CD4-positive, CD25-positive, alpha-beta regulatory T cell (primary cell): ENCODE measurements at regions not wholly inside any gene's neighbourhood (a gene's known extent, or its start where the extent isn't known, plus 50 kb on each side); places are given as distances from the start of the nearest gene placed in this dataset.

Experiments
- ATAC-seq, 2 donors: fragments of 150-1000 bp; cut with Tn5 transposase; one replicate each; pipeline ENCODE4 v1.10.0; 2021; ENCODE audit warnings: low read depth in 2 of 2, moderate number of reproducible peaks in 2 of 2, moderate library complexity in 1 of 2
- DNase-seq, 3 donors: peaks; one replicate each; pipeline versions ENCODE4 v3.0.0 to v3.0.0-alpha.2; 2012 to 2022; ENCODE audit warnings: mixed read lengths in 1 of 3
- H3K27ac ChIP-seq: one replicate; pipeline ENCODE4 v1.7.0; 2013; ENCODE audit warnings: mild to moderate bottlenecking, low read length; ENCODE audit not compliant: insufficient read depth, poor library complexity, severe bottlenecking
- H3K27me3 ChIP-seq: one replicate; pipeline ENCODE4 v1.7.0; 2013; ENCODE audit warnings: low read length; ENCODE audit not compliant: control insufficient read depth, insufficient read depth
- H3K36me3 ChIP-seq: one replicate; pipeline ENCODE4 v1.7.0; 2013; ENCODE audit warnings: mild to moderate bottlenecking, low read length, moderate library complexity; ENCODE audit not compliant: control insufficient read depth, insufficient read depth
- H3K4me1 ChIP-seq: 2 replicates; pipeline ENCODE4 v1.7.0; 2013; ENCODE audit warnings: mild to moderate bottlenecking, low read length; ENCODE audit not compliant: insufficient read depth, control insufficient read depth, poor library complexity, severe bottlenecking
- H3K4me3 ChIP-seq: one replicate; pipeline ENCODE4 v1.7.0; 2013; ENCODE audit warnings: low read depth, mild to moderate bottlenecking, low read length, moderate library complexity
- H3K9me3 ChIP-seq, 2 experiments: 1 replicate in 1 of 2; 2 replicates in 1 of 2; pipeline ENCODE4 v1.7.0; 2013; ENCODE audit warnings: low read length in 2 of 2, mild to moderate bottlenecking in 1 of 2, moderate library complexity in 1 of 2; ENCODE audit not compliant: control insufficient read depth in 2 of 2
- H3K27ac Mint-ChIP-seq, 3 donors: one replicate each; pipeline ENCODE4 v1.8.0; 2020 to 2022; ENCODE audit warnings: mild to moderate bottlenecking in 3 of 3, mixed read lengths in 3 of 3, moderate library complexity in 2 of 3
- H3K27me3 Mint-ChIP-seq: one replicate; pipeline ENCODE4 v1.8.0; 2022; ENCODE audit warnings: mild to moderate bottlenecking, mixed read lengths
- H3K36me3 Mint-ChIP-seq: one replicate; pipeline ENCODE4 v1.8.0; 2020; ENCODE audit warnings: mixed read lengths
- H3K4me1 Mint-ChIP-seq, 4 donors: one replicate each; pipeline ENCODE4 v1.8.0; 2020 to 2022; ENCODE audit warnings: mixed read lengths in 4 of 4, mild to moderate bottlenecking in 1 of 4
- H3K4me3 Mint-ChIP-seq, 4 donors: one replicate each; pipeline ENCODE4 v1.8.0; 2020 to 2022; ENCODE audit warnings: mild to moderate bottlenecking in 4 of 4, mixed read lengths in 4 of 4, moderate library complexity in 3 of 4
- H3K9me3 Mint-ChIP-seq, 7 donors: one replicate each; pipeline ENCODE4 v1.8.0; 2020 to 2022; ENCODE audit warnings: mixed read lengths in 7 of 7, mild to moderate bottlenecking in 3 of 7, moderate library complexity in 2 of 7

- no peak overlapping the region for H3K4me3 Mint-ChIP-seq
- H3K27me3 ChIP-seq, result no peaks in the 10 kb centered on the region
These were observed 325.3 kb upstream of the LRRC4C start for GRCh38 chr11:41784513-41785335.

GRCh38 chr11:41786087-41786486 is 326.6 kb upstream of the LRRC4C start:
- peaks cover 5 to 41% (median 9%) of the 10 kb centered on the region in 7 donors for H3K9me3 Mint-ChIP-seq
- Histone ChIP-seq H3K4me1 (no peaks in the 10 kb centered on the region), H3K4me3 (no peak overlapping the region), H3K9me3 (peaks cover 2 to 10% of the 10 kb centered on the region in 2 experiments), H3K27ac (no peak overlapping the region), H3K27me3 (no peaks in the 10 kb centered on the region), H3K36me3 (no peaks in the 10 kb centered on the region)
- H3K27me3 Mint-ChIP-seq, result no peaks in the 10 kb centered on the region
- ATAC-seq, result no peak
- no peak overlapping the region for H3K4me3 Mint-ChIP-seq
- H3K4me1 Mint-ChIP-seq, result no peaks in the 10 kb centered on the region
- no peak for DNase-seq
- H3K27ac Mint-ChIP-seq, result peak overlapping the region in 1 of 3 donors; percentile 41
- no peaks in the 10 kb centered on the region for H3K36me3 Mint-ChIP-seq

More at GRCh38 chr11:41784513-41785335, 325.3 kb upstream of the LRRC4C start:
- ATAC-seq, result no peak
- H3K4me1 Mint-ChIP-seq, result no peaks in the 10 kb centered on the region
- peaks cover 5 to 39% (median 9%) of the 10 kb centered on the region in 7 donors for H3K9me3 Mint-ChIP-seq
- no peak overlapping the region for H3K27ac Mint-ChIP-seq
- Histone ChIP-seq H3K9me3 (peaks cover 0 to 2% of the 10 kb centered on the region in 2 experiments), H3K27ac (no peak overlapping the region), H3K4me3 (no peak overlapping the region), H3K36me3 (no peaks in the 10 kb centered on the region), H3K4me1 (no peaks in the 10 kb centered on the region)
- H3K27me3 Mint-ChIP-seq, result no peaks in the 10 kb centered on the region
- no peaks in the 10 kb centered on the region for H3K36me3 Mint-ChIP-seq
- no peak for DNase-seq

- no peaks in the 10 kb centered on the region for H3K27me3 ChIP-seq
- H3K4me3 ChIP-seq, result no peak overlapping the region
- Mint-ChIP-seq H3K4me1 (no peaks in the 10 kb centered on the region), H3K9me3 (peaks cover 3 to 42% (median 9%) of the 10 kb centered on the region in 7 donors), H3K36me3 (no peaks in the 10 kb centered on the region), H3K27me3 (no peaks in the 10 kb centered on the region), H3K27ac (no peak overlapping the region), H3K4me3 (no peak overlapping the region)
- DNase-seq (no peak), ATAC-seq (no peak)
- H3K36me3 ChIP-seq, result no peaks in the 10 kb centered on the region
- peaks cover 0 to 19% of the 10 kb centered on the region in 2 experiments for H3K9me3 ChIP-seq
- no peak overlapping the region for H3K27ac ChIP-seq
- no peaks in the 10 kb centered on the region for H3K4me1 ChIP-seq
These were observed 328.7 kb upstream of the LRRC4C start for GRCh38 chr11:41788177-41788576.

- Histone ChIP-seq H3K4me1 (no peaks in the 10 kb centered on the region), H3K36me3 (no peaks in the 10 kb centered on the region), H3K27ac (no peak overlapping the region), H3K27me3 (no peaks in the 10 kb centered on the region), H3K4me3 (no peak overlapping the region), H3K9me3 (peaks cover 0 to 19% of the 10 kb centered on the region in 2 experiments)
- H3K27ac Mint-ChIP-seq, result no peak overlapping the region
- H3K4me1 Mint-ChIP-seq, result no peaks in the 10 kb centered on the region
- ATAC-seq (no peak), DNase-seq (no peak)
- peaks cover 3 to 36% (median 9%) of the 10 kb centered on the region in 7 donors for H3K9me3 Mint-ChIP-seq
- H3K27me3 Mint-ChIP-seq, result no peaks in the 10 kb centered on the region
- H3K36me3 Mint-ChIP-seq, result no peaks in the 10 kb centered on the region
- no peak overlapping the region for H3K4me3 Mint-ChIP-seq
These were observed 329.9 kb upstream of the LRRC4C start for GRCh38 chr11:41789376-41789775.

GRCh38 chr11:41795004-41795403 is 335.6 kb upstream of the LRRC4C start:
- Mint-ChIP-seq H3K27me3 (no peaks in the 10 kb centered on the region), H3K9me3 (peaks cover 0 to 14% (median 4%) of the 10 kb centered on the region in 7 donors), H3K36me3 (no peaks in the 10 kb centered on the region), H3K27ac (no peak overlapping the region), H3K4me1 (no peaks in the 10 kb centered on the region), H3K4me3 (no peak overlapping the region)
- no peak overlapping the region for H3K27ac ChIP-seq
- no peaks in the 10 kb centered on the region for H3K4me1 ChIP-seq
- H3K36me3 ChIP-seq, result no peaks in the 10 kb centered on the region
- ATAC-seq (no peak), DNase-seq (no peak)
- no peak overlapping the region for H3K4me3 ChIP-seq
- H3K27me3 ChIP-seq, result no peaks in the 10 kb centered on the region
- peaks cover 0 to 19% of the 10 kb centered on the region in 2 experiments for H3K9me3 ChIP-seq

GRCh38 chr11:41799754-41800153 is 340.3 kb upstream of the LRRC4C start:
- H3K4me3 ChIP-seq, result no peak overlapping the region
- peaks cover 4 to 18% (median 9%) of the 10 kb centered on the region in 7 donors for H3K9me3 Mint-ChIP-seq
- H3K36me3 Mint-ChIP-seq, result no peaks in the 10 kb centered on the region
- no peak overlapping the region for H3K4me3 Mint-ChIP-seq
- H3K9me3 ChIP-seq, result peaks cover 0 to 7% of the 10 kb centered on the region in 2 experiments
- H3K36me3 ChIP-seq, result no peaks in the 10 kb centered on the region
- no peaks in the 10 kb centered on the region for H3K4me1 ChIP-seq
- ATAC-seq (no peak), DNase-seq (no peak)
- H3K27ac Mint-ChIP-seq, result no peak overlapping the region
- H3K27me3 ChIP-seq, result no peaks in the 10 kb centered on the region
- H3K27me3 Mint-ChIP-seq, result no peaks in the 10 kb centered on the region
- no peak overlapping the region for H3K27ac ChIP-seq
- H3K4me1 Mint-ChIP-seq, result no peaks in the 10 kb centered on the region

- H3K27me3 Mint-ChIP-seq, result no peaks in the 10 kb centered on the region
- no peaks in the 10 kb centered on the region for H3K4me1 Mint-ChIP-seq
- peaks cover 3 to 21% (median 9%) of the 10 kb centered on the region in 7 donors for H3K9me3 Mint-ChIP-seq
- Histone ChIP-seq H3K4me1 (no peaks in the 10 kb centered on the region), H3K27me3 (no peaks in the 10 kb centered on the region), H3K9me3 (peaks cover 0 to 7% of the 10 kb centered on the region in 2 experiments), H3K4me3 (no peak overlapping the region), H3K36me3 (no peaks in the 10 kb centered on the region), H3K27ac (no peak overlapping the region)
- H3K4me3 Mint-ChIP-seq, result peak overlapping the region in 1 of 4 donors; percentile 58
- H3K36me3 Mint-ChIP-seq, result no peaks in the 10 kb centered on the region
- no peak overlapping the region for H3K27ac Mint-ChIP-seq
- DNase-seq (no peak), ATAC-seq (no peak)
These were observed 344.4 kb upstream of the LRRC4C start for GRCh38 chr11:41803895-41804294.

GRCh38 chr11:41816396-41816795 is 356.9 kb upstream of the LRRC4C start:
- Mint-ChIP-seq H3K4me3 (no peak overlapping the region), H3K27me3 (no peaks in the 10 kb centered on the region), H3K9me3 (peaks cover 3 to 21% (median 3%) of the 10 kb centered on the region in 7 donors), H3K4me1 (no peaks in the 10 kb centered on the region), H3K27ac (no peak overlapping the region), H3K36me3 (no peaks in the 10 kb centered on the region)
- no peak overlapping the region for H3K4me3 ChIP-seq
- ATAC-seq (no peak), DNase-seq (no peak)
- no peak overlapping the region for H3K27ac ChIP-seq
- H3K27me3 ChIP-seq, result no peaks in the 10 kb centered on the region
- H3K36me3 ChIP-seq, result no peaks in the 10 kb centered on the region
- peaks cover 3 to 7% of the 10 kb centered on the region in 2 experiments for H3K9me3 ChIP-seq
- H3K4me1 ChIP-seq, result no peaks in the 10 kb centered on the region
